H9 (cell line): ENCODE measurements at regions not wholly inside any gene's neighbourhood (a gene's known extent, or its start where the extent isn't known, plus 50 kb on each side); places are given as distances from the start of the nearest gene placed in this dataset.

Experiments used
- DNase-seq: peaks from one replicate; pipeline ENCODE4 v3.0.0-alpha.2; 2017
- H2AFZ ChIP-seq: one replicate; pipeline ENCODE4 v1.6.1; 2013; ENCODE audit warnings: mild to moderate bottlenecking, low read length, control low read depth, moderate library complexity
- H2AK5ac ChIP-seq: 2 replicates; pipeline ENCODE4 v1.6.1; 2013; ENCODE audit warnings: low read length, control low read depth, mixed read lengths; ENCODE audit not compliant: insufficient read length
- H2BK120ac ChIP-seq: one replicate; pipeline ENCODE4 v1.6.1; 2013; ENCODE audit warnings: low read depth, mild to moderate bottlenecking, low read length, control low read depth, inconsistent platforms; ENCODE audit not compliant: poor library complexity, severe bottlenecking
- H2BK12ac ChIP-seq: 2 replicates; pipeline ENCODE4 v1.6.1; 2013; ENCODE audit warnings: low read length, control low read depth, mixed read lengths, low read depth; ENCODE audit not compliant: insufficient read length
- H2BK15ac ChIP-seq: 2 replicates; pipeline ENCODE4 v1.6.1; 2013; ENCODE audit warnings: low read depth, low read length, control low read depth
- H2BK20ac ChIP-seq: one replicate; pipeline ENCODE4 v1.6.1; 2013; ENCODE audit warnings: low read depth, mild to moderate bottlenecking, low read length, control low read depth, inconsistent platforms; ENCODE audit not compliant: poor library complexity, severe bottlenecking
- H2BK5ac ChIP-seq: 2 replicates; pipeline ENCODE4 v1.6.1; 2013; ENCODE audit warnings: low read length, control low read depth, mixed read lengths; ENCODE audit not compliant: insufficient read length
- H3K14ac ChIP-seq: 2 replicates; pipeline ENCODE4 v1.6.1; 2013; ENCODE audit warnings: low read length, control low read depth; ENCODE audit not compliant: insufficient read depth
- H3K18ac ChIP-seq: 2 replicates; pipeline ENCODE4 v1.6.1; 2013; ENCODE audit warnings: low read depth, mild to moderate bottlenecking, mixed read lengths, low read length, control low read depth; ENCODE audit not compliant: insufficient read length
- H3K23ac ChIP-seq: 2 replicates; pipeline ENCODE4 v1.6.1; 2013; ENCODE audit warnings: low read length, control low read depth, mixed read lengths, low read depth; ENCODE audit not compliant: insufficient read length
- H3K23me2 ChIP-seq: 2 replicates; pipeline ENCODE4 v1.6.1; 2013; ENCODE audit warnings: low read depth, mild to moderate bottlenecking, mixed read lengths, low read length, control low read depth; ENCODE audit not compliant: insufficient read length, poor library complexity, severe bottlenecking
- H3K27ac ChIP-seq: 2 replicates; pipeline ENCODE4 v1.5.1; 2013; ENCODE audit warnings: low read length, control low read depth, mixed read lengths, low read depth; ENCODE audit not compliant: insufficient read length
- H3K27me3 ChIP-seq: 2 replicates; pipeline ENCODE4 v1.6.1; 2013; ENCODE audit warnings: low read length, control low read depth, inconsistent platforms; ENCODE audit not compliant: insufficient read depth
- H3K4ac ChIP-seq: 2 replicates; pipeline ENCODE4 v1.6.1; 2013; ENCODE audit warnings: low read depth, mild to moderate bottlenecking, control low read depth, inconsistent platforms, low read length, moderate library complexity
- H3K4me1 ChIP-seq: 2 replicates; pipeline ENCODE4 v1.6.1; 2013; ENCODE audit warnings: low read length, control low read depth, inconsistent platforms; ENCODE audit not compliant: insufficient read depth
- H3K4me2 ChIP-seq: 2 replicates; pipeline ENCODE4 v1.6.1; 2013; ENCODE audit warnings: low read length, control low read depth, mixed read lengths; ENCODE audit not compliant: insufficient read length, insufficient read depth
- H3K56ac ChIP-seq: 2 replicates; pipeline ENCODE4 v1.6.1; 2013; ENCODE audit warnings: low read depth, mild to moderate bottlenecking, mixed read lengths, low read length, control low read depth; ENCODE audit not compliant: insufficient read length
- H3K79me1 ChIP-seq: 2 replicates; pipeline ENCODE4 v1.6.1; 2013; ENCODE audit warnings: low read depth, mild to moderate bottlenecking, moderate library complexity, low read length, control low read depth, inconsistent platforms; ENCODE audit not compliant: insufficient read depth, poor library complexity, severe bottlenecking
- H3K79me2 ChIP-seq: 2 replicates; pipeline ENCODE4 v1.6.1; 2013; ENCODE audit warnings: low read length, control low read depth, inconsistent platforms; ENCODE audit not compliant: insufficient read depth
- H3K9ac ChIP-seq: 2 replicates; pipeline ENCODE4 v1.6.1; 2013; ENCODE audit warnings: low read length, control low read depth, mixed read lengths; ENCODE audit not compliant: insufficient read length; ENCODE audit errors: extremely low read depth
- H3K9me3 ChIP-seq: one replicate; pipeline ENCODE4 v1.6.1; 2013; ENCODE audit warnings: low read depth, low read length, inconsistent platforms; ENCODE audit not compliant: control insufficient read depth
- H3T11ph ChIP-seq: one replicate; pipeline ENCODE4 v1.6.1; 2013; ENCODE audit warnings: mild to moderate bottlenecking, low read length, control low read depth, inconsistent platforms
- H4K20me1 ChIP-seq: one replicate; pipeline ENCODE4 v1.6.1; 2013; ENCODE audit not compliant: control insufficient read depth, insufficient read length, insufficient read depth
- H4K5ac ChIP-seq: 2 replicates; pipeline ENCODE4 v1.6.1; 2013; ENCODE audit warnings: low read depth, mild to moderate bottlenecking, mixed read lengths, low read length, control low read depth; ENCODE audit not compliant: insufficient read length
- H4K8ac ChIP-seq: replicated peaks from 2 replicates; pipeline ENCODE4 v1.6.1; 2013; ENCODE audit warnings: low read length, control low read depth, mixed read lengths, low read depth; ENCODE audit not compliant: insufficient read length
- H4K91ac ChIP-seq: 2 replicates; pipeline ENCODE4 v1.6.1; 2013; ENCODE audit warnings: low read depth, mild to moderate bottlenecking, moderate library complexity, mixed read lengths, low read length, control low read depth; ENCODE audit not compliant: insufficient read length
- H3K27ac Mint-ChIP-seq, 3 experiments: 2 replicates in 2 of 3; 3 replicates in 1 of 3; pipeline ENCODE4 v1.8.0; 2020 to 2021; ENCODE audit warnings: mixed read lengths in 3 of 3, mild to moderate bottlenecking in 1 of 3, moderate library complexity in 1 of 3
- H3K27me3 Mint-ChIP-seq: 2 replicates; pipeline ENCODE4 v1.8.0; 2021; ENCODE audit warnings: low read depth, mild to moderate bottlenecking, moderate library complexity, mixed read lengths
- H3K36me3 Mint-ChIP-seq, 3 experiments: 2 replicates in 2 of 3; 3 replicates in 1 of 3; pipeline ENCODE4 v1.8.0; 2020 to 2021; ENCODE audit warnings: low read depth in 3 of 3, mixed read lengths in 3 of 3; ENCODE audit not compliant: insufficient read depth in 1 of 3
- H3K4me1 Mint-ChIP-seq, 2 experiments: 2 replicates each; pipeline ENCODE4 v1.8.0; 2020; ENCODE audit warnings: mixed read lengths in 2 of 2
- H3K4me3 Mint-ChIP-seq, 2 experiments: 2 replicates in 1 of 2; 3 replicates in 1 of 2; pipeline ENCODE4 v1.8.0; 2020 to 2021; ENCODE audit warnings: mild to moderate bottlenecking in 2 of 2, mixed read lengths in 2 of 2, moderate library complexity in 1 of 2
- H3K9me3 Mint-ChIP-seq, 2 experiments: 2 replicates in 1 of 2; 3 replicates in 1 of 2; pipeline ENCODE4 v1.8.0; 2020; ENCODE audit warnings: mild to moderate bottlenecking in 2 of 2, mixed read lengths in 2 of 2, moderate library complexity in 1 of 2
- CTCF ChIP-seq: fragments of 200-600 bp; sonication (generic); conservative IDR thresholded peaks from 3 replicates; pipeline ENCODE4 v1.8.0; 2021; ENCODE audit warnings: antibody characterized with exemption, mild to moderate bottlenecking
- WGBS: extraction: QIAGEN DNeasy Blood & Tissue Kit; methylation state at CpG from one replicate; pipeline ENCODE4 v1.1.7; 2013; ENCODE audit warnings: missing lambda C conversion rate, low lambda C conversion rate, mixed read lengths; ENCODE audit not compliant: insufficient read length; ENCODE audit errors: extremely low coverage; 5-methylcytosine and 5-hydroxymethylcytosine counted together

GRCh38 chr12:60162988-60163720 lies 567.3 kb downstream of the SLC16A7 start:
- Histone ChIP-seq H3T11ph (no peak overlapping the region), H4K5ac (no peak overlapping the region), H3K79me2 (no peaks in the 10 kb centered on the region), H3K79me1 (no peaks in the 10 kb centered on the region), H3K14ac (no peak overlapping the region), H4K8ac (no peak overlapping the region), H3K4me2 (no peak overlapping the region), H4K20me1 (no peaks in the 10 kb centered on the region), H3K27ac (no peak overlapping the region), H3K23me2 (no peaks in the 10 kb centered on the region), H3K9ac (no peak overlapping the region), H4K91ac (no peak overlapping the region), H3K9me3 (no peaks in the 10 kb centered on the region), H2BK15ac (no peak overlapping the region), H2BK20ac (no peak overlapping the region), H3K23ac (no peak overlapping the region), H3K4me1 (no peaks in the 10 kb centered on the region), H2BK12ac (no peak overlapping the region), H2AK5ac (no peak overlapping the region), H3K4ac (no peak overlapping the region), H2BK120ac (no peak overlapping the region), H3K56ac (no peak overlapping the region), H2AFZ (no peak overlapping the region), H3K27me3 (no peaks in the 10 kb centered on the region), H3K18ac (peak overlapping the region; percentile 34), H2BK5ac (no peak overlapping the region)
- H3K4me3 Mint-ChIP-seq, result no peak overlapping the region
- no peaks in the 10 kb centered on the region for H3K36me3 Mint-ChIP-seq
- no peaks in the 10 kb centered on the region for H3K27me3 Mint-ChIP-seq
- WGBS, result no CpG with 5 or more reads among the region's 13 CpGs
- no peak overlapping the region for H3K27ac Mint-ChIP-seq
- no peaks in the 10 kb centered on the region for H3K9me3 Mint-ChIP-seq
- H3K4me1 Mint-ChIP-seq, result no peaks in the 10 kb centered on the region
- DNase-seq, result peak; percentile 30
- TF ChIP-seq CTCF, result no peak
